Smooth muscle cell (in vitro differentiated cells): ENCODE measurements at regions not wholly inside any gene's neighbourhood (a gene's known extent, or its start where the extent isn't known, plus 50 kb on each side); places are given as distances from the start of the nearest gene placed in this dataset.

ENCODE experiments used
- DNase-seq: peaks from one replicate; lab custom pipeline; 2025; ENCODE audit not compliant: unreplicated experiment; lab: John Stamatoyannopoulos, UW
- H2AFZ ChIP-seq: fragments of 200-600 bp; sonication (generic); 2 replicates; pipeline ENCODE4 v1.6.0; 2016; ENCODE audit warnings: antibody characterized with exemption, low read depth, mild to moderate bottlenecking
- H3F3A ChIP-seq: fragments of 200-600 bp; sonication (generic); 2 replicates; pipeline ENCODE4 v1.6.0; 2017; ENCODE audit warnings: antibody characterized with exemption, low read depth
- H3K27ac ChIP-seq: fragments of 200-600 bp; sonication (generic); 2 replicates; pipeline ENCODE4 v1.5.1; 2016; ENCODE audit warnings: low read depth, mild to moderate bottlenecking
- H3K27me3 ChIP-seq: fragments of 200-600 bp; sonication (generic); 2 replicates; pipeline ENCODE4 v1.6.1; 2016; ENCODE audit warnings: low read depth, mild to moderate bottlenecking
- H3K36me3 ChIP-seq: fragments of 200-600 bp; sonication (generic); 2 replicates; pipeline ENCODE4 v1.5.1; 2016; ENCODE audit warnings: low read depth
- H3K4me1 ChIP-seq: fragments of 200-600 bp; sonication (generic); 2 replicates; pipeline ENCODE4 v1.5.1; 2016; ENCODE audit warnings: low read depth
- H3K4me2 ChIP-seq: fragments of 200-600 bp; sonication (generic); 2 replicates; pipeline ENCODE4 v1.6.0; 2016; ENCODE audit warnings: mild to moderate bottlenecking
- H3K4me3 ChIP-seq: fragments of 200-600 bp; sonication (generic); 2 replicates; pipeline ENCODE4 v1.5.1; 2016; ENCODE audit warnings: mild to moderate bottlenecking
- H3K79me2 ChIP-seq: fragments of 200-600 bp; sonication (generic); 2 replicates; pipeline ENCODE4 v1.6.0; 2016; ENCODE audit warnings: low read depth, mild to moderate bottlenecking
- H3K9ac ChIP-seq: fragments of 200-600 bp; sonication (generic); 2 replicates; pipeline ENCODE4 v1.6.0; 2016; ENCODE audit warnings: low read depth
- H3K9me3 ChIP-seq: fragments of 200-600 bp; sonication (generic); replicated peaks from 2 replicates; pipeline ENCODE4 v1.5.1; 2016; ENCODE audit warnings: low read depth
- H4K20me1 ChIP-seq: fragments of 200-600 bp; sonication (generic); 2 replicates; pipeline ENCODE4 v1.6.0; 2016; ENCODE audit warnings: low read depth
- CTCF ChIP-seq: fragments of 200-600 bp; sonication (generic); IDR thresholded peaks from 2 replicates; pipeline ENCODE4 v1.5.1; 2017; ENCODE audit warnings: borderline replicate concordance, mild to moderate bottlenecking, antibody characterized with exemption; ENCODE audit not compliant: insufficient read depth, poor library complexity, severe bottlenecking
- WGBS: methylation state at CpG from one replicate; pipeline ENCODE4 v1.1.7; 2016; ENCODE audit warnings: low lambda C conversion rate; 5-methylcytosine and 5-hydroxymethylcytosine counted together

GRCh38 chr13:103243495-103243894 lies 177.3 kb upstream of the SLC10A2 start:
- TF ChIP-seq CTCF: no peak

GRCh38 chr13:103238441-103238840 lies 172.2 kb upstream of the SLC10A2 start:
- DNase-seq: no peak
- H3K9me3 ChIP-seq: no peaks in the 10 kb centered on the region
- no peaks in the 10 kb centered on the region for H3K27me3 ChIP-seq
- H3K4me1 ChIP-seq: no peaks in the 10 kb centered on the region
- no peak overlapping the region for H2AFZ ChIP-seq
- no peak overlapping the region for H3K4me3 ChIP-seq
- H3K79me2 ChIP-seq: no peaks in the 10 kb centered on the region
- H3K9ac ChIP-seq: no peak overlapping the region
- 83% methylated on average over 2 of the region's 2 CpGs for WGBS
- H3K27ac ChIP-seq: no peak overlapping the region
- H3K36me3 ChIP-seq: no peaks in the 10 kb centered on the region
- H4K20me1 ChIP-seq: no peaks in the 10 kb centered on the region
- no peak for TF ChIP-seq CTCF
- no peak overlapping the region for H3K4me2 ChIP-seq
- H3F3A ChIP-seq: no peaks in the 10 kb centered on the region

More at GRCh38 chr13:103243495-103243894, 177.3 kb upstream of the SLC10A2 start:
- WGBS: 90% methylated on average over 3 of the region's 3 CpGs
- no peaks in the 10 kb centered on the region for H4K20me1 ChIP-seq
- no peaks in the 10 kb centered on the region for H3K36me3 ChIP-seq
- H2AFZ ChIP-seq: no peak overlapping the region
- no peak for DNase-seq
- no peaks in the 10 kb centered on the region for H3K79me2 ChIP-seq
- H3K27me3 ChIP-seq: no peaks in the 10 kb centered on the region
- H3K4me2 ChIP-seq: no peak overlapping the region
- no peak overlapping the region for H3K4me3 ChIP-seq
- no peaks in the 10 kb centered on the region for H3K4me1 ChIP-seq
- no peaks in the 10 kb centered on the region for H3K9me3 ChIP-seq
- H3K27ac ChIP-seq: no peak overlapping the region
- H3K9ac ChIP-seq: no peak overlapping the region
- H3F3A ChIP-seq: no peaks in the 10 kb centered on the region

GRCh38 chr13:103236213-103236612 lies 170.0 kb upstream of the SLC10A2 start:
- H3K27me3 ChIP-seq: no peaks in the 10 kb centered on the region
- no peaks in the 10 kb centered on the region for H3K4me1 ChIP-seq
- no peaks in the 10 kb centered on the region for H4K20me1 ChIP-seq
- H3K4me3 ChIP-seq: no peak overlapping the region
- no peak for DNase-seq
- no peak for TF ChIP-seq CTCF
- H3K27ac ChIP-seq: no peak overlapping the region
- no peaks in the 10 kb centered on the region for H3K36me3 ChIP-seq
- no peak overlapping the region for H3K4me2 ChIP-seq
- no peak overlapping the region for H3K9ac ChIP-seq
- H2AFZ ChIP-seq: no peak overlapping the region
- 84% methylated on average over 2 of the region's 2 CpGs for WGBS
- no peaks in the 10 kb centered on the region for H3F3A ChIP-seq
- no peaks in the 10 kb centered on the region for H3K79me2 ChIP-seq
- H3K9me3 ChIP-seq: no peaks in the 10 kb centered on the region

- TF ChIP-seq CTCF: no peak
- Histone ChIP-seq H3F3A (no peaks in the 10 kb centered on the region), H3K27ac (no peak overlapping the region), H3K4me2 (no peak overlapping the region), H3K4me1 (no peaks in the 10 kb centered on the region), H3K27me3 (no peaks in the 10 kb centered on the region), H3K36me3 (no peaks in the 10 kb centered on the region), H3K9ac (no peak overlapping the region), H3K4me3 (no peak overlapping the region), H3K79me2 (no peaks in the 10 kb centered on the region), H3K9me3 (no peaks in the 10 kb centered on the region), H2AFZ (no peak overlapping the region), H4K20me1 (no peaks in the 10 kb centered on the region)
- no peak for DNase-seq
- 90% methylated on average over 1 of the region's 1 CpG for WGBS
Measured at GRCh38 chr13:103229674-103230073, 163.5 kb upstream of the SLC10A2 start.
